ENCODE measurements at regions not wholly inside any gene's neighbourhood (a gene's known extent, or its start where the extent isn't known, plus 50 kb on each side); places are given as distances from the start of the nearest gene placed in this dataset.
"Not testable (repeated sequence)": the region's sequence is repeated elsewhere in the genome, so short reads cannot be mapped to it uniquely, and the experiment has no call there.

- DNase-seq, result no peak
These were observed 214.6 kb upstream of the FAM241A start for GRCh38 chr4:111930659-111931058.

GRCh38 chr4:111933703-111934102 lies 211.6 kb upstream of the FAM241A start:
- DNase-seq, result no peak

GRCh38 chr4:111934314-111934713 lies 210.9 kb upstream of the FAM241A start:
- no peak for DNase-seq

- no peak for DNase-seq
These were observed 207.9 kb upstream of the FAM241A start for GRCh38 chr4:111937368-111937767.

- no peak for DNase-seq
These were observed 203.3 kb upstream of the FAM241A start for GRCh38 chr4:111941957-111942356.

- no peak for DNase-seq
These were observed 201.5 kb upstream of the FAM241A start for GRCh38 chr4:111943796-111944203.

- no peak for DNase-seq
These were observed 200.2 kb upstream of the FAM241A start for GRCh38 chr4:111945014-111945413.

- DNase-seq, result no peak
These were observed 198.5 kb upstream of the FAM241A start for GRCh38 chr4:111946800-111947199.

- no peak for DNase-seq
These were observed 192.6 kb upstream of the FAM241A start for GRCh38 chr4:111952688-111953087.

GRCh38 chr4:111954550-111954949 lies 190.7 kb upstream of the FAM241A start:
- no peak for DNase-seq

GRCh38 chr4:111955001-111955400 lies 190.3 kb upstream of the FAM241A start:
- DNase-seq, result no peak

GRCh38 chr4:111957116-111957515 lies 188.1 kb upstream of the FAM241A start:
- DNase-seq, result no peak

- no peak for DNase-seq
These were observed 187.3 kb upstream of the FAM241A start for GRCh38 chr4:111957997-111958396.

- DNase-seq, result no peak
These were observed 186.0 kb upstream of the FAM241A start for GRCh38 chr4:111959222-111959621.

GRCh38 chr4:111960241-111960667 lies 185.0 kb upstream of the FAM241A start:
- no peak for DNase-seq

- not testable (repeated sequence) for DNase-seq
These were observed 184.2 kb upstream of the FAM241A start for GRCh38 chr4:111961026-111961425.

- DNase-seq, result no peak
These were observed 183.4 kb upstream of the FAM241A start for GRCh38 chr4:111961809-111962208.

- no peak for DNase-seq
These were observed 182.0 kb upstream of the FAM241A start for GRCh38 chr4:111963158-111963700.

GRCh38 chr4:111977419-111977965 lies 167.8 kb upstream of the FAM241A start:
- no peak for DNase-seq

- no peak for DNase-seq
These were observed 165.3 kb upstream of the FAM241A start for GRCh38 chr4:111979921-111980320.

- no peak for DNase-seq
These were observed 163.2 kb upstream of the FAM241A start for GRCh38 chr4:111982089-111982488.

- no peak for DNase-seq
These were observed 161.0 kb upstream of the FAM241A start for GRCh38 chr4:111984169-111984819.

GRCh38 chr4:111985426-111985825 lies 159.8 kb upstream of the FAM241A start:
- no peak for DNase-seq

- no peak for DNase-seq
These were observed 159.2 kb upstream of the FAM241A start for GRCh38 chr4:111986095-111986494.

GRCh38 chr4:111988514-111988913 lies 156.7 kb upstream of the FAM241A start:
- DNase-seq, result no peak
